GM12878 (cell line): ENCODE measurements at regions not wholly inside any gene's neighbourhood (a gene's known extent, or its start where the extent isn't known, plus 50 kb on each side); places are given as distances from the start of the nearest gene placed in this dataset.

Experiments used
- ATAC-seq: fragments of 200-7000 bp; cut with Tn5 transposase; 3 replicates; pipeline ENCODE4 v1.9.1; 2020; ENCODE audit warnings: mild to moderate bottlenecking, moderate library complexity
- BruUV-seq: library from RNA; stranded (reverse); fragments of 400-500 nt; replicated peaks from 2 replicates; lab custom pipeline; 2021; lab: Mats Ljungman, UMichigan
- CTCF ChIA-PET: fragments of 300-600 bp; sonication (Branson Sonifier 250); formaldehyde crosslinking; extraction: SDS; loops from one replicate; lab custom pipeline; 2021; ENCODE audit warnings: inconsistent platforms; lab: Yijun Ruan, JAX
- POLR2A ChIA-PET: fragments of 350-600 bp; formaldehyde crosslinking; extraction: SDS; loops from one replicate; lab custom pipeline; 2021; ENCODE audit warnings: inconsistent platforms; lab: Charles Lee
- RAD21 ChIA-PET: fragments of 300-600 bp; sonication (Branson Sonifier 250); formaldehyde crosslinking; loops from one replicate; lab custom pipeline; 2023; ENCODE audit warnings: antibody characterized with exemption; ENCODE audit not compliant: unreplicated experiment; lab: Charles Lee
- SMC1A ChIA-PET: fragments of 300-600 bp; sonication (Branson Sonifier 250); formaldehyde crosslinking; loops from one replicate; lab custom pipeline; 2023; ENCODE audit not compliant: unreplicated experiment, uncharacterized antibody; lab: Charles Lee
- DNase-seq: peaks from one replicate; pipeline ENCODE4 v3.0.0-alpha.2; 2011; ENCODE audit warnings: low read depth, low spot score
- FAIRE-seq: peaks from 3 replicates; lab custom pipeline; 2011; peaks lifted over from hg19 to GRCh38; lab: Jason Lieb, UNC
- H2AFZ ChIP-seq: 2 replicates; pipeline ENCODE4 v1.6.0; 2011; ENCODE audit warnings: low read depth, low read length, control low read depth; ENCODE audit not compliant: control insufficient read depth
- H3K27ac ChIP-seq: 2 replicates; pipeline ENCODE4 v1.5.1; 2011; ENCODE audit warnings: control low read depth; ENCODE audit not compliant: control insufficient read depth, insufficient read depth
- H3K27me3 ChIP-seq, 2 experiments: replicated peaks in 1 of 2; 2 replicates each; pipeline versions ENCODE4 v1.6.0 to v1.6.1; 2011; ENCODE audit warnings: low read length in 1 of 2; ENCODE audit not compliant: control insufficient read depth in 2 of 2, insufficient read depth in 2 of 2
- H3K36me3 ChIP-seq, 2 experiments: 2 replicates each; pipeline ENCODE4 v1.5.1; 2011; ENCODE audit warnings: low read length in 1 of 2; ENCODE audit not compliant: control insufficient read depth in 2 of 2, insufficient read depth in 2 of 2
- H3K4me1 ChIP-seq: 2 replicates; pipeline ENCODE4 v1.6.1; 2011; ENCODE audit warnings: mild to moderate bottlenecking, low read length, moderate library complexity, mixed read lengths; ENCODE audit not compliant: control insufficient read depth, insufficient read depth
- H3K4me2 ChIP-seq: 2 replicates; pipeline ENCODE4 v1.6.0; 2011; ENCODE audit warnings: control low read depth; ENCODE audit not compliant: control insufficient read depth, insufficient read depth
- H3K4me3 ChIP-seq: fragments of 200-600 bp; sonication (generic); 2 replicates; pipeline ENCODE4 v1.5.1; 2016
- H3K79me2 ChIP-seq: 2 replicates; pipeline ENCODE4 v1.6.0; 2011; ENCODE audit warnings: low read length; ENCODE audit not compliant: control insufficient read depth, insufficient read depth
- H3K9ac ChIP-seq: 2 replicates; pipeline ENCODE4 v1.8.0; 2011; ENCODE audit warnings: low read length, control low read depth, mixed read lengths; ENCODE audit not compliant: control insufficient read depth, insufficient read depth
- H3K9me3 ChIP-seq: replicated peaks from 3 replicates; pipeline ENCODE4 v1.5.1; 2011; ENCODE audit warnings: mild to moderate bottlenecking, low read length; ENCODE audit not compliant: control insufficient read depth, insufficient read depth
- H4K20me1 ChIP-seq: 2 replicates; pipeline ENCODE4 v1.6.0; 2011; ENCODE audit not compliant: control insufficient read depth, insufficient read depth
- BRCA1 ChIP-seq: IDR thresholded peaks from 2 replicates; pipeline ENCODE4 v1.6.1; 2011; ENCODE audit warnings: low read depth, low read length, improper control_type of control experiment
- CTCF ChIP-seq, 3 experiments: IDR thresholded peaks in 2 of 3; conservative IDR thresholded peaks in 1 of 3; 2 replicates each; pipeline ENCODE4 v1.5.1; 2011; ENCODE audit warnings: low read depth in 3 of 3, low read length in 3 of 3, mild to moderate bottlenecking in 3 of 3, control low read depth in 2 of 3, moderate library complexity in 2 of 3, inconsistent platforms in 1 of 3, mixed read lengths in 1 of 3; ENCODE audit not compliant: control insufficient read depth in 2 of 3, insufficient read depth in 1 of 3; ENCODE audit errors: extremely low read depth in 1 of 3
- ELK1 ChIP-seq: IDR thresholded peaks from 2 replicates; pipeline ENCODE4 v1.6.1; 2012; ENCODE audit warnings: low read depth, low read length, improper control_type of control experiment
- MLLT1 ChIP-seq: fragments of 450-650 bp; IDR thresholded peaks from 2 replicates; pipeline ENCODE4 v1.6.1; 2016; ENCODE audit warnings: mild to moderate bottlenecking
- PAX5 ChIP-seq: IDR thresholded peaks from 2 replicates; pipeline ENCODE4 v1.6.1; 2011; ENCODE audit warnings: low read depth, low read length, borderline replicate concordance
- PML ChIP-seq: IDR thresholded peaks from 2 replicates; pipeline ENCODE4 v1.6.1; 2012; ENCODE audit warnings: low read length, inconsistent platforms
- POLR2AphosphoS2 ChIP-seq: IDR thresholded peaks from 2 replicates; pipeline ENCODE4 v1.6.1; 2011; ENCODE audit warnings: low read depth, mild to moderate bottlenecking, low read length, improper control_type of control experiment, moderate library complexity
- POLR2AphosphoS5 ChIP-seq: IDR thresholded peaks from 2 replicates; pipeline ENCODE4 v1.6.1; 2011; ENCODE audit warnings: mild to moderate bottlenecking, low read length, inconsistent platforms
- SMARCA5 ChIP-seq: fragments of 450-650 bp; IDR thresholded peaks from 2 replicates; pipeline ENCODE4 v1.6.1; 2017; ENCODE audit warnings: mild to moderate bottlenecking
- SP1 ChIP-seq: IDR thresholded peaks from one replicate; pipeline ENCODE4 v1.6.1; 2011; ENCODE audit warnings: low read depth, low read length
- WGBS: methylation state at CpG from one replicate; pipeline ENCODE4 v1.1.6; 2016; ENCODE audit warnings: low lambda C conversion rate; ENCODE audit not compliant: insufficient replicate concordance, insufficient coverage; ENCODE audit errors: missing lambda C conversion rate; 5-methylcytosine and 5-hydroxymethylcytosine counted together
- in situ Hi-C: fragments of 300-500 bp; cut with MboI; formaldehyde crosslinking; loops from 9 replicates; pipeline ENCODE4 v1.14.3; 2018; ENCODE audit warnings: mixed read lengths
- intact Hi-C: fragments of 100-400 bp; cut with micrococcal nuclease; formaldehyde crosslinking; loops from one replicate; pipeline ENCODE4 v1.14.2; 2022; ENCODE audit not compliant: unreplicated experiment

DNA sequence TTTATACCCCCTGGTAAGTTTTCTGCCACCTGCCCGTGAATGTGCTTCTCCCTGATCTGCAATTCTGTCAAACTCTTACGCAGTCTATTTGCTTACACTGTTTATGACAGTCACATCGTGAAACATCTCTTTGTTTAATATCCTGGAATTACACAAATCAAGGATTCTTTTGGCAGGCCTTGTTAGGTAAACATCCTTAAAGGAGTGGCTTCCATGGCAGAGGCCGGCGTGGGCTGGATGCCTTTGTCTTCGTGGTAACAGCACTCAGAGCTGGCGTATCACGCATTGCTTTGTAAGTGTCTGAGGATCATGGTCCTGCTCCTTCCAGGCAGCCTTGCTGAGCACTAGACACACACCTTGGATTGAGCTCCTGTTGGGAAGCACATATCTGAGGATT, 145.7 kb downstream of the IRX1 start:
- ATAC-seq = no peak

More for the DNA sequence above, 145.7 kb downstream of the IRX1 start:
- Histone ChIP-seq H2AFZ (no peak overlapping the region), H3K4me1 (no peaks in the 10 kb centered on the region), H3K79me2 (no peaks in the 10 kb centered on the region), H3K4me3 (no peak overlapping the region), H3K27ac (no peak overlapping the region), H3K9me3 (no peaks in the 10 kb centered on the region; the same call in 2 of the 3 replicates), H3K27me3 (no peaks in the 10 kb centered on the region), H3K9ac (no peak overlapping the region), H4K20me1 (no peaks in the 10 kb centered on the region), H3K36me3 (no peaks in the 10 kb centered on the region), H3K4me2 (no peak overlapping the region)
- POLR2A ChIA-PET = no interaction called here
- no peak for FAIRE-seq
- intact Hi-C loops = no loop called here
- WGBS = 33% methylated on average over 8 of the region's 8 CpGs
- BruUV-seq = no TSS peak
- CTCF ChIA-PET = no interaction called here
- in situ Hi-C loops = no loop called here
- RAD21 ChIA-PET = no interaction called here
- TF ChIP-seq BRCA1 (no peak), PAX5 (no peak), CTCF (IDR thresholded peaks at IDR 0.05 in 2 of 3, conservative IDR thresholded peaks at IDR 0.05 in 1 of 3; ENCODE audit: control insufficient read depth in 2 of 3, extremely low read depth in 1 of 3, insufficient read depth in 1 of 3, low read depth in 3 of 3, low read length in 3 of 3) (no peak), SP1 (no peak), ELK1 (no peak), PML (no peak), MLLT1 (no peak), POLR2AphosphoS5 (no peak), POLR2AphosphoS2 (no peak), SMARCA5 (no peak)
- SMC1A ChIA-PET = no interaction called here
- no peak for DNase-seq
